ENCODE measurements at regions not wholly inside any gene's neighbourhood (a gene's known extent, or its start where the extent isn't known, plus 50 kb on each side); places are given as distances from the start of the nearest gene placed in this dataset.

GRCh38 chr7:106597014-106597413 is 63.9 kb downstream of the CCDC71L start:
- ChIA-PET CTCF (interaction anchor here (0.8 to 1.5 kb wide), 2 partner anchors 8 to 111 kb away, joined by 3 to 4 read pairs; no protein-coding TSS in a partner anchor), POLR2A (no interaction called here)
- no peak for TF ChIP-seq CTCF (IDR thresholded peaks at IDR 0.05; ENCODE audit: insufficient read depth, low read depth, low read length)
- Histone ChIP-seq H3K27me3 (ENCODE audit: control insufficient read depth, insufficient read depth, low read length) (no peaks in the 10 kb centered on the region), H3K4me3 (ENCODE audit: low read depth, low read length) (no peak overlapping the region), H3K36me3 (ENCODE audit: control insufficient read depth, insufficient read depth, low read length) (no peaks in the 10 kb centered on the region)
- DNase-seq (ENCODE audit: low read depth) = no peak

- ChIA-PET POLR2A (no interaction called here), CTCF (no interaction called here)
- Histone ChIP-seq H3K4me3 (ENCODE audit: low read depth, low read length) (no peak overlapping the region), H3K36me3 (ENCODE audit: control insufficient read depth, insufficient read depth, low read length) (no peaks in the 10 kb centered on the region), H3K27me3 (ENCODE audit: control insufficient read depth, insufficient read depth, low read length) (no peaks in the 10 kb centered on the region)
- DNase-seq (ENCODE audit: low read depth) = no peak
- TF ChIP-seq CTCF (IDR thresholded peaks at IDR 0.05; ENCODE audit: insufficient read depth, low read depth, low read length) = no peak
Measured at GRCh38 chr7:106595922-106596321, 65.0 kb downstream of the CCDC71L start.

GRCh38 chr7:106593028-106593417 is 67.9 kb downstream of the CCDC71L start:
- Histone ChIP-seq H3K4me3 (ENCODE audit: low read depth, low read length) (no peak overlapping the region), H3K27me3 (ENCODE audit: control insufficient read depth, insufficient read depth, low read length) (no peaks in the 10 kb centered on the region), H3K36me3 (ENCODE audit: control insufficient read depth, insufficient read depth, low read length) (no peaks in the 10 kb centered on the region)
- CTCF ChIA-PET = interaction anchor here (0.7 to 1.0 kb wide), 2 partner anchors 10 to 415 kb away, joined by 3 read pairs; no protein-coding TSS in a partner anchor
- no peak for TF ChIP-seq CTCF (IDR thresholded peaks at IDR 0.05; ENCODE audit: insufficient read depth, low read depth, low read length)
- POLR2A ChIA-PET = no interaction called here
- no peak for DNase-seq (ENCODE audit: low read depth)

GRCh38 chr7:106592282-106593027 is 68.5 kb downstream of the CCDC71L start:
- TF ChIP-seq CTCF (IDR thresholded peaks at IDR 0.05; ENCODE audit: insufficient read depth, low read depth, low read length) = no peak
- no peak for DNase-seq (ENCODE audit: low read depth)
- H3K27me3 ChIP-seq (ENCODE audit: control insufficient read depth, insufficient read depth, low read length) = no peaks in the 10 kb centered on the region
- ChIA-PET POLR2A (no interaction called here), CTCF (interaction anchor here (1.0 kb wide), 1 partner anchor 10 kb away, joined by 3 read pairs; no protein-coding TSS in a partner anchor)
- H3K4me3 ChIP-seq (ENCODE audit: low read depth, low read length) = no peak overlapping the region
- H3K36me3 ChIP-seq (ENCODE audit: control insufficient read depth, insufficient read depth, low read length) = no peaks in the 10 kb centered on the region

- DNase-seq (ENCODE audit: low read depth) = no peak
- TF ChIP-seq CTCF (IDR thresholded peaks at IDR 0.05; ENCODE audit: insufficient read depth, low read depth, low read length) = no peak
- Histone ChIP-seq H3K36me3 (ENCODE audit: control insufficient read depth, insufficient read depth, low read length) (no peaks in the 10 kb centered on the region), H3K4me3 (ENCODE audit: low read depth, low read length) (no peak overlapping the region), H3K27me3 (ENCODE audit: control insufficient read depth, insufficient read depth, low read length) (no peaks in the 10 kb centered on the region)
- ChIA-PET CTCF (no interaction called here), POLR2A (no interaction called here)
Measured at GRCh38 chr7:106591146-106591545, 69.8 kb downstream of the CCDC71L start.
